GM21619 (cell line): ENCODE measurements at regions not wholly inside any gene's neighbourhood (a gene's known extent, or its start where the extent isn't known, plus 50 kb on each side); places are given as distances from the start of the nearest gene placed in this dataset.
"Not testable (repeated sequence)": the region's sequence is repeated elsewhere in the genome, so short reads cannot be mapped to it uniquely, and the experiment has no call there.

ENCODE experiments used
- ATAC-seq: cut with Tn5 transposase; IDR thresholded peaks from one replicate; pipeline ENCODE4 v1.9.1; 2021; ENCODE audit not compliant: unreplicated experiment

DNA sequence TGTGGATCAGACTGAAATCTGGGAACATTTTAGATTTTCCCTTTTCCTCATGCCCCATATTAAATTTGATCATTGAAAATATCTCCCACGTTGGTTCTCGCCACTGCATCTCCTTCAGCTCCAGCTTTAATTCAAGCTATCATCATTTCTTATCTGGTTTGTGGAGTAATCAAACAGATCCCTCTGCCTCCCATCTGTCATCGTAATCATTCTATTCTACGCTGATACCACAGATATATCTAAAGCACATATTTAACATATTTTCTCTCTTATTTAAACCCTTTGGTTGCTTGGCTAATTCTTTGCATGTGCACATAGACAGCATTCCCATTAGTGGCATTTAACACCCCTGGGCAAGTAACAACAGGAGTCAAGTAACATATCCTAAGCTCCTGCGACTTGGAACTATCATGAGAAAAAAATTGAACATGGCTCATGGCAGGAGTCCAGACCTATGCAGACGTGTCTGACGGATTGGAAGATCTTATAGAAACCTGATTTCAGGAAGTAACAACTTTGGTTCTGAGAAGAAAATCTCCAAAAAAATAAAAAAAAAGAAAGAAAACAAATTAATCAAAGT, 158.8 kb upstream of the KYNU start:
- no peak for ATAC-seq

- ATAC-seq, result no peak
These were observed 160.8 kb upstream of the KYNU start for GRCh38 chr2:142716463-142717242.

DNA sequence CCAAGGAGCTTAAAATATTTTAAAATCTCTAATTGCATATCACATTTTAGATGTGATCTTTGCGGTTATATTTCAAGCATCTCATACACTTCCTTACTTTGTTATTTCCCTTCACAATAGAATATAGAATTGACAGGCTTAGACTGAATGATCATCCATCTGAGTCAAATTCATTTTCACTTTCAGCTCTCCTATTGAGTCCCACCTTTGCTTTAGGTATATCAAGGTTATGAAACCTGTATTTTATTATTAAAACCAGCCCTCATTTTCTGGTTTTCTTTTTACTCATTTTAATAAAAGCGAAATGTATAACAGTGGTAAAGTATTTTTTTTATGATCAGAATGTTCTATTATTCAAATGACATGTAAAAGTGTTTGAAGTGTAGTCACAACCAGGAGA, 162.9 kb upstream of the KYNU start:
- peak; percentile 88 for ATAC-seq

- ATAC-seq, result no peak
These were observed 167.1 kb upstream of the KYNU start for GRCh38 chr2:142710336-142710735.

DNA sequence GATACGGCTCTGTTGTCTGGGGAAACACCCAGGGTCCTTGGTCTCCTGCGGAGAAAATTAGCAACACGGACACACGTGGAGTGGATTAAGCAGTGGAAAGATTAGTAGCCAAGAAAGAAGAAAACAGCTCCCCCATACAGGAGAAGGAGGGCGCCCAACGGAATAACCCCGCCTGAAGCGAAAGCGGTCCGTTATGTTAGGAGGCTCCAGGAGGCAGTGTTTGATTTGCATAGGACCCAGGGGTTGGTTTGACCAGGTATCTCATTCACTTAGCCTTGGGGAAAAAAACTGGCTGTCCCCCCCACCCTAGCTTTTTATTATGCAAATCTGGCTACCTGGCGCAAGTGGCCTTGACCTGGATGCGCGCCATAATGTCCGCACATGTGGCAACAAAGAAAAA, 170.1 kb upstream of the KYNU start:
- no peak for ATAC-seq

DNA sequence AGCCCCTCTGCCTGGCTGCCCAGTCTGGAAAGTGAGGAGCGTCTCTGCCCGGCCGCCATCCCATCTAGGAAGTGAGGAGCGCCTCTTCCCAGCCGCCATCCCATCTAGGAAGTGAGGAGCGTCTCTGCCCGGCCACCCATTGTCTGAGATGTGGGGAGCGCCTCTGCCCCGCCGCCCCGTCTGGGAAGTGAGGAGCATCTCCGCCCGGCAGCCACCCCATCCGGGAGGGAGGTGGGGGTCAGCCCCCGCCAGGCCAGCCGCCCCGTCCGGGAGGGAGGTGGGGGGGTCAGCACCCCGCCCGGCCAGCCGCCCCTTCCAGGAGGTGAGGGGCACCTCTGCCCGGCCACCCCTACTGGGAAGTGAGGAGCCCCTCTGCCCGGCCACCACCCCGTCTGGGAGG, 175.1 kb upstream of the KYNU start:
- not testable (repeated sequence) for ATAC-seq

- ATAC-seq, result not testable (repeated sequence)
These were observed 181.9 kb upstream of the KYNU start for GRCh38 chr2:142695350-142696257.

GRCh38 chr2:142694282-142694681, 183.2 kb upstream of the KYNU start:
- no peak for ATAC-seq

DNA sequence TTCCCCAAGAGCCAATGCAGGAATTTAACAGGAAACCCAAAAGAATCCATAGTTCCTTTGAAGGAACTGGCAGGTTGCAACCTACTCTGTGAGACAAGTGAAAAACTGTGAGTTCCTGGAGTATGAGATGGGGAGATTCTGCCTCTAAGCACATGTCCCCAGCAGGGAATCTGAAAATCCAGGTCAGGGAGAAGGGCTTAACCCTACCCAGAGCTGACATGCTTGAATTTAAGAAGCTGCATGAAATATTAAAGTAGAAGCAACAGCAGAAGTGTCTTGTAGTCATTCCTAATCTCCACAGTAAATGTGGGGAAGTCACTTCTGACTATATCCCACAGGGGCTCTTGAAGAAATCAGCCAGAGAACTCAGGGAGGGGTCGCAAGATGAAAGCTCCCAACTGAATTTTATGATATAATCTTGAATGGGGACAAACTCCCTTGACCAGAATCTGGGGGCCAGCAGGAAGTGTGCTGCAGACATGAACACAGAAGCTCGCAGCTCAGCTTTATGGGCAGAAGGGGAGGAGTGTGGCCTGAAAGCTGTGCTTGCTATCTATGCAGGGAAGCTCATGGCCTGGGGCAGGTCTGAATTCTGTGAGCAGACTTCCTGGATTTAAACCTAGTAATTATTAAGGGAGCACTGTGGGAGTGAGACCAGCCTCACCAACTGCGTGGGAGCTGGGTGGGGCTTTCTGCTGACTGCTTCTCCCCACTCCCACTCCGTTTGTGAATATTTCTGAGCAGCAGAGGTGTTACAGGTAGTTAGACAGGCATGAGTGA, 184.1 kb upstream of the KYNU start:
- ATAC-seq, result no peak

DNA sequence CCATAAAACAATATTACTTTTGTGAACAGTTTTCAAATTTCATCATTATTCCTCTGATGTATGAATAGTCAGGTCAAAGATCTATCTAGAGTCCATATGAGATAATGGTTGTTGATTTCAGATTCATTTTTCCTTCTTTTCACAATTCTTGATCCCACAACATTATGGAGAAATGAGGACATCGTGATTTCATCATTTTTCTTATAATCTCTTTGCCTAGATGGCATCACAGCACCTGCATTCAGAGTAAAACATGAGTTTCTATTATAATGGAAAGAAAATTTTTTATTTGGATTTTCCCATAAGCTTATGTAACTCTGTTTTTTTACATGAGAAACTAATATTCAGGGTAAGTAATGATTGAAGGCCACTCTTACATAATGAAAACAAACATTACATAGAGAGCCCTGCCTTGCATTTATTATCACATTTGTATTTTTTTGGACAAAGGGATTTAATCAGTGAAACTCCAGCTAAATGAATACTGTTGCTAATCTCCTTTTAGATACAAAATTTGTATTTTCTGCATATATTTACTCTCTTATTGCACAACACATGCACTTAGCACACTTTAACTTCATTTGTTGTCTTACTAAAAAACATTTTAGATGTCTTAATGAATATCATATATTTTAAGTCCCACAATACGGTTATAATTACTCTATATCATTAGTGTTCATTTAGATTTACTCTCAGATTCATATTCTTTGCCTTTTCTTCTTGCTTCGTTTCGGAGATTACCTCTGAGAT, 188.4 kb upstream of the KYNU start:
- no peak for ATAC-seq

- no peak for ATAC-seq
These were observed 190.0 kb upstream of the KYNU start for GRCh38 chr2:142687509-142687908.

DNA sequence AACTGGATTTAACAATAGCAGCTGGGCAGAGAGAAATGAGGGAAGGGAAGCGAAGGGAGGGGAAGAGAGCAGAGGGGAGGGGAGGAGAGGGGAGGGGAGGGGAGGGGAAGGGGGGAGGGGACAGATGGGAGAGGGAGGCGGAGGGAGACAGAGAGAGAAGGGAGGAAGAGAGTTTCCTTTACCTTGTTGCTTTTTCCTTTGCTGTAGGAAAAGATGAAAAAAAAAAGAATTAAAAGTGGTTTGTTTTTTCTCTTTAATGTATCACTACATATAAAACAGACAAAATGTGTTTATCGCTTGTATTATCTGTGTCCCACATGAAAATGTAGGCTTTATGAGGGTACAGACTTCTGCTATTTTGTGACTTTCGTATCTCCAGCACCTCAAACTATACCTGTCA, 190.4 kb upstream of the KYNU start:
- no peak for ATAC-seq

GRCh38 chr2:142684667-142685066, 192.8 kb upstream of the KYNU start:
- ATAC-seq, result no peak

DNA sequence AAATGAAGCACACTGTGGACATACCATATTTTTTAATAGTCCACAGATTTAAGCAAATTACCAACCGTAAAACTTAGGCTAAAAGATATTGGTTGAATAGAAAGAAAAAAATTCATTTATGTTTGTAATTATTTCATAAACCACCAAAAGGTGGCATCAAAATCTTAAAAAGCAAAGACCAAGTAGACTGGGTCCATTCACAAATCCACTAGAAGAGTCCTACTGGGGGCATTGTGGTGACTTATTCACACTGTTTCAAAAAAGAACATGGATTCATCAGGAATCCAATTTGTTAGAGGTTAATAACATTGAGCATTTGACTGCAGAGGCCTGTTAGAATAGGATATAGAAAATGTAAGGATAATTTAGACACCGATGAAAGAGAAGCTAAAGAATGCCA, 194.9 kb upstream of the KYNU start:
- ATAC-seq, result no peak

- no peak for ATAC-seq
These were observed 195.5 kb upstream of the KYNU start for GRCh38 chr2:142681952-142682351.

DNA sequence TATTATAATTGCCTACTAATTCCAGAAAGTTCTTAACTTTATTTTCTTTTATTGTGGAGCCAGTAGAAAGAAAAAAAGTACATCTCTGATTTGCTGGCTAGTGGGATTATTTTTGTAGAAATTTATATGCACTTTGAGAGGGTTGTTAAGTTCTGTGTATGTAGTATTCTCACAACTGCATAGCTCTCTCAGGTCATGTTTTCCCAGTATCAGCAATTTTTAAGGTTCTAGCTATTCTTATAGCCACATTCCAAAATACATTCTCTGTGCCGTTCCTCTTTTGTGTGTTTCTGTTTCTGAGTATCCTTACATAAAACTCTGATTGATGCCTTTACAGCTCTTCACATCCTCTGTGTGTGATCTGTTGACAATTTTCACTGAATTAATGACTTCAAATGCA, 199.3 kb upstream of the KYNU start:
- ATAC-seq, result no peak

DNA sequence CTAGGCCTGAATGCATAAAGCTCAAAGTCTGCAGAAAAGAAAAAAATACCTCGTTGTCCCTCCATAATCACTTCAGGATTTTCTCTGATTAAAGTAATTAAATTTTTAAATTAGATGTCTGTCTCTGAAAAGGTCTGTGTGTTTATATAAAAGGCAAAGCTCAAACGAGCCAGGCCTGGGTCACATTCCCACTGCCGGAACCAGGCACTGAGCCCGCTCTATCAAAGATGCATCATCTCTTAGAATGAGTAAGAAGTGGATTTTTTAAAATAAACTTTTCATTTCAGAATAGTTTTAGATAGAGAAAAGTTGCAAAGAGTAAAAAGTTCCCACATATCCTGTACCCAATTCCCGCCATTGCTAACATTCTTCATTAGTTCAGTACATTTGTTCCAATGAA, 202.1 kb upstream of the KYNU start:
- ATAC-seq, result no peak

DNA sequence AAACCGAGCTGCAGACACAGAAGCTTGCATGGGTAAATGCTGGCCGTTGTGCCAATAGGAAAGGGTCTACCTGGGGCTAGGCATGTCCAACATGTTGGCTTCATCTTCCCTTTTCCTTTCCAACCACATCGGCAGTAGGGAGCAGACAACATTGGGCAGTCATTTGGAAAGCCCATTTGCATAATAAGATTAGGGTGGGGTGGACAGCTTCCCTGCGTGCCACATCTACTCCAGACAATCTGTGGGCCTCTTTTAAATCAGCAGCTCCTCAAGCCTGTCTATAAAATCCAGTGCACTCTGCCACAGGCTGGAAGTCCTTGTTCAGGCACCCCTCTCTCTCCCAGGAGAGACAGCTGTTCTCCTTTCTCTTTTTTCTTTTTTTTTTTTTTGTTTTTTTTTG, 203.6 kb upstream of the KYNU start:
- no peak for ATAC-seq

DNA sequence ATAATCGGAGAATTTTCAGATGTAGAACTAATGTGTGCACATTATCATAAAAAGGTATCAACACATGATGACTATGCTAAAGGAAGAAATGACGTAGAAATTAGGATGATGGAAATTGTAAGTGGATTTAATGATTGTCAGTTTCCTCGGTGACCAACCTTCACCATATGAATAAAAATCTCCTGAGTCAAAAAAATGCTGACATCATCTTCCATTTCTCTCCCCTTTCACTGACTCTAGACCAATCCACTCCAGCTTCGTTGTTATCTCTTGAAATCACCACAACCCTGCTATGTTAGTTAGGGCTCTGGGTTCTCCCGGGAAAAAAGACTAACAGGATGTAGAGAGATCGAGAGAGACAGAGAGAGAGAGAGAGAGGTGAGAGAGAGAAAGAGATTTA, 204.8 kb upstream of the KYNU start:
- ATAC-seq, result no peak

DNA sequence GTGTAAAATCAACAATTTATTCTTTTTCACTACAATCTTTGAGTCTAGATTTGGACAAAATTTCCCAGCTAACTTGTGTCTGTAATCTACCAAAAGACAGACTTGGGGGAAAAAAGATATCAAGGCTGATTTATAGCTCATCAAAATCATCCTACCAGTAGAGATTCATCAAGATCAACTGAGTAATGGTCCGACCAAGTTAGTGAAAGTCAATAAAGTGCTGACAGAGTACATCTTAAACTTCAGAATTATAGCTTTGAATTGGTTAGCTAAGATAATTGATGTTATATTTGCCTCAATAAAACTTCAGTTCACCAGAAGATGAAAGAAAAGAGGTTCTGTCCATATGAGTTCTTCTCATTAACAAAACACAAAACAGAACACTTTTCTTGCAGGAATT, 207.1 kb upstream of the KYNU start:
- ATAC-seq, result no peak
